Stomach (tissue), 4 donors: ENCODE measurements at regions not wholly inside any gene's neighbourhood (a gene's known extent, or its start where the extent isn't known, plus 50 kb on each side); places are given as distances from the start of the nearest gene placed in this dataset.

Source experiments
- EP300 ChIP-seq: sonication (generic); formaldehyde crosslinking; IDR thresholded peaks from one replicate; pipeline ENCODE4 v1.6.1; 2017; ENCODE audit warnings: antibody characterized with exemption
- POLR2A ChIP-seq, 4 donors: fragments of 450-650 bp; IDR thresholded peaks; one replicate each; pipeline ENCODE4 v1.6.1; 2016; ENCODE audit warnings: antibody characterized with exemption in 4 of 4, control low read depth in 2 of 4, mild to moderate bottlenecking in 1 of 4, moderate library complexity in 1 of 4
- POLR2AphosphoS5 ChIP-seq, 3 donors: sonication (generic); formaldehyde crosslinking; IDR thresholded peaks; one replicate each; pipeline ENCODE4 v1.6.1; 2016; ENCODE audit warnings: antibody characterized with exemption in 3 of 3

GRCh38 chr15:81749716-81750375 is 296.0 kb downstream of the MEX3B start:
- TF ChIP-seq POLR2AphosphoS5 (IDR thresholded peaks at IDR 0.05) (no peak), POLR2A (IDR thresholded peaks at IDR 0.05) (no peak), EP300 (no peak)
